HG02763 (cell line): ENCODE measurements at regions not wholly inside any gene's neighbourhood (a gene's known extent, or its start where the extent isn't known, plus 50 kb on each side); places are given as distances from the start of the nearest gene placed in this dataset.

Experiments
- ATAC-seq: cut with Tn5 transposase; IDR thresholded peaks from one replicate; pipeline ENCODE4 v1.9.1; 2021; ENCODE audit warnings: mild to moderate bottlenecking, moderate library complexity; ENCODE audit not compliant: unreplicated experiment

GRCh38 chr1:209455661-209456358, 127.7 kb upstream of the CAMK1G start:
- ATAC-seq = no peak

GRCh38 chr1:209456878-209457277, 126.6 kb upstream of the CAMK1G start:
- no peak for ATAC-seq

- no peak for ATAC-seq
These were observed 126.0 kb upstream of the CAMK1G start for GRCh38 chr1:209457401-209458125.

- no peak for ATAC-seq
These were observed 124.6 kb upstream of the CAMK1G start for GRCh38 chr1:209458921-209459320.

- no peak for ATAC-seq
These were observed 122.3 kb upstream of the CAMK1G start for GRCh38 chr1:209461168-209461567.

- no peak for ATAC-seq
These were observed 121.1 kb upstream of the CAMK1G start for GRCh38 chr1:209462433-209462832.

- no peak for ATAC-seq
These were observed 120.1 kb upstream of the CAMK1G start for GRCh38 chr1:209463441-209463840.

- ATAC-seq = no peak
These were observed 110.5 kb upstream of the CAMK1G start for GRCh38 chr1:209473025-209473424.

GRCh38 chr1:209480345-209480744, 103.2 kb upstream of the CAMK1G start:
- no peak for ATAC-seq

GRCh38 chr1:209483691-209484090, 99.8 kb upstream of the CAMK1G start:
- ATAC-seq = no peak

GRCh38 chr1:209484429-209484828, 99.1 kb upstream of the CAMK1G start:
- ATAC-seq = no peak

- ATAC-seq = no peak
These were observed 98.3 kb upstream of the CAMK1G start for GRCh38 chr1:209485167-209485566.

GRCh38 chr1:209485751-209486150, 97.8 kb upstream of the CAMK1G start:
- no peak for ATAC-seq

GRCh38 chr1:209486861-209487593, 96.5 kb upstream of the CAMK1G start:
- ATAC-seq = no peak

GRCh38 chr1:209490013-209490412, 93.5 kb upstream of the CAMK1G start:
- ATAC-seq = no peak

GRCh38 chr1:209491031-209491430, 92.5 kb upstream of the CAMK1G start:
- no peak for ATAC-seq

GRCh38 chr1:209491496-209491895, 92.0 kb upstream of the CAMK1G start:
- no peak for ATAC-seq

GRCh38 chr1:209491897-209492296, 91.6 kb upstream of the CAMK1G start:
- ATAC-seq = no peak

GRCh38 chr1:209493559-209493958, 90.0 kb upstream of the CAMK1G start:
- no peak for ATAC-seq

GRCh38 chr1:209497729-209498128, 85.8 kb upstream of the CAMK1G start:
- ATAC-seq = no peak

GRCh38 chr1:209500993-209501392, 82.5 kb upstream of the CAMK1G start:
- no peak for ATAC-seq

GRCh38 chr1:209503196-209503595, 80.3 kb upstream of the CAMK1G start:
- ATAC-seq = no peak
